GM12891 (cell line): ENCODE measurements at regions not wholly inside any gene's neighbourhood (a gene's known extent, or its start where the extent isn't known, plus 50 kb on each side); places are given as distances from the start of the nearest gene placed in this dataset.

Experiments
- POLR2A ChIP-seq: IDR thresholded peaks from 2 replicates; pipeline ENCODE4 v1.6.1; 2011; ENCODE audit warnings: low read depth, low read length, control low read depth
- POLR2AphosphoS5 ChIP-seq: IDR thresholded peaks from 2 replicates; pipeline ENCODE4 v1.6.1; 2011; ENCODE audit warnings: low read depth, low read length, control low read depth
- SPI1 ChIP-seq: IDR thresholded peaks from 2 replicates; pipeline ENCODE4 v1.6.1; 2011; ENCODE audit warnings: low read depth, low read length, control low read depth

- TF ChIP-seq SPI1 (no peak), POLR2AphosphoS5 (no peak), POLR2A (no peak)
Measured at GRCh38 chr22:22706253-22706915, 62.0 kb downstream of the GGTLC2 start.
